ENCODE measurements at regions not wholly inside any gene's neighbourhood (a gene's known extent, or its start where the extent isn't known, plus 50 kb on each side); places are given as distances from the start of the nearest gene placed in this dataset.
"Not testable (repeated sequence)": the region's sequence is repeated elsewhere in the genome, so short reads cannot be mapped to it uniquely, and the experiment has no call there.

DNA sequence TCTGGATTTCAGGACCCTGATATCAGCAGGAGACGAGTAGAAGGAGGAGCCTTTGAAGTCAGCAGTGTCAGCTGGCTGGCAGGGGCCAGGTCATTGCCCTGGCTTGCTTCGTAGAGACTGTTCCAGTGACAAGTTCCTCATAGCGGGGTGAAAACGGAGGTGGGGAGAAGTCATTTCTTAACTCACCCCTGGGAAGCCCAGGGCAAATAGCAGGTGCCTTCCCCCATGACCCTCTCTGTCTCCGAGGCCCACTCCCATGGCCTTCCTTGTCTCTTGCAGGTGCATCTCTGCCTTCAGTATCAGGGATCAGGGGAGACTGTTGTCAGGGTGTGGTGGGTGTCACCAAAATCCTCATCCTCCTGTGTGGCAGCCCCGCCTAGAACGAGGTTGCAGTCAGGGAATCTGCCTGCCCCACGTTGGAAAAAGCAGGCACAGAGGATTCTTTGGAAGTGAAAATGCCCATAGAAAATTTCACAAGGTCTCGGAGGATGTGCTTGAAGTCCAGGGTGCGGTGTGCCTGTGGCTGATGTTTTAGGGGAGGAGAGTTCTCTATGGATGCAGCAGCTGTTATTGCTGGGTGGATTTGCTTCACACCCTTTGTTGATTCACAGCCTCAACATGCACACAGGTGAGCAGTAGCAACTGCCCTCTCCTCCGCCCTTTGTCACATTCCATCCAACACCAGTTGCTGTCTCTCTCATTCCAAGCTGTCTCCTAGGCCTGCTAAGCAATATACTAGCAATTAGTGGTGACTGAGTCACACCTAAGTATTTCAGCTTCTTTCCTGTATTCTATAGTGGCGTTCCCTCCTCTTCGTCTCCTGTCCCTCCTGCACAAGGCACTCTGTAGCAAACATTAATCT, 142.6 kb upstream of the FHL2 start:
- no peak for DNase-seq (ENCODE audit: low read depth in 2 of 3, low spot score in 2 of 3)

DNA sequence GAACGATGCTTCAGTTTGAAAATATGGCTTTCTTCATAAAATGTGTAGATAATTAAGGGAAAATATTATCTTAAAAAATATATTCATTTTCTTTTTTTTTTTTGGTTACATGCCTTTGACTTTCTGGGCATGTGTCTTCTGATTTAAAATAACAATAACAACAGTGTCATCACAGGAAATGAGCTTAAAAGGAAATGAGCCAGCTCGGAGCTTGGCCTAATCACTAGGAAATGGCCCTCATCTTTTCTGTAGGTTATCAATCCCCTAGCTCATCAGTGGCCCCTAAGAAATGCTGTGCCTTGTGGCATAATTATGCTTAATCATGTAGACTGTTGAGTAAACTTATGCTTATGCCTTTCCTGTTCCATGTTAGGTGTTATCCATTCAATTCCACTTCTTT, 141.8 kb upstream of the FHL2 start:
- no peak for DNase-seq (ENCODE audit: low read depth in 2 of 3, low spot score in 2 of 3)

DNA sequence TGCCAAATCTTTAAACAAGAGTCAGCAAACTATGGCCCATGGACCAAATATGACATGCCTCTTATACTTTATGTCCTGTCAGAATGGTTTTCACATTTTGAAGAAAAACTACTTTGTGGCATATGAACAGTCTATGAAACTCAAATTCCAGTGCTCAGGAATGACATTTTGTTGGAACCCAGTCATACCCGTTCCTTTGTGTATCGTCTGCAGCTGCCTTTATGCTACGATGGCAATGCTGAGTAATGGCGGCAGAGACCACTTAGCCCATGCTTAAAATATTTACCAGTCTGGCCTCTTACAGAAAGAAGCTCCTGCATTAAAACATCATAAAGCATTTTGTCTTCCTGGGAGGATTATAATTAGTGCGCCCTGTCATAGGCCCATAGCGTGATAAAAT, 140.5 kb upstream of the FHL2 start:
- no peak for DNase-seq (ENCODE audit: low read depth in 2 of 3, low spot score in 2 of 3)

DNA sequence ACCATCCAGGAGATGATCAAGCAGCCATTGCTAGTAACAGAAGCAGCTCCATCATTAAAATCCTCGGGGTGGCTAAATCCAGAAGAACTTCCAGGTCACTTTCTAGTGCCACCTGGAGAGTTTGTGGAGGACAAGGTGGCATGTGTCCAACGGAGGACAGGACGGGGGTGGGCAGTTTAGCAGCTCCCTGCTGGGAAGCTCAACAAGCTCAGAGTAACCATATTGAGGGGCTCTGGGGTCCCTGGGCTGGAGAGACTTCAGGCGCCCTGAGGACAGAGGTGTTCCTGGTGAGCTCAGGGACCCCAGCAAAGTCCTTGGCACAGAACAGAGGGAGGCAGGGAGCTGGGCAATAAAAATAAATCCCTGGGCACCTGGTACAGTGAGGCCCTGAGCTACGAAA, 140.0 kb upstream of the FHL2 start:
- DNase-seq (ENCODE audit: low read depth in 2 of 3, low spot score in 2 of 3), result no peak

DNA sequence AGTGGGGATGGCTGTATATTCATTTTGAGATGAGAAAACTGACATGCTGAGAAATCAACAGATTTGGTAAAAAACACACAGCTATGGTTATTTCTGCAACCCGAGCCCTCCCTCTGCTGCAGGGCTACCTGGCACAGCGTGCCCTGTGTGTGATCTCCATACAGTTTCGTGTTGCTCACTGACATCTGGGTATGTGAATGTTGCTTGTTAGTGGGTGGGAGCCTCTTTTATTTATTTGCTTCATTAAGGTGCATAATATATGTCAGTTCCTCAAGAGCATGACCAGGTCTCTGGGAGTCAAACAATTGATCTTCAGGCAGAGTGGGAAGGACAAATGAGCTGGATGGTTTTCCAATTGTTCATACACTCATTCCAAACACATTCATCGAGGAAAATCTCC, 139.1 kb upstream of the FHL2 start:
- DNase-seq (ENCODE audit: low read depth in 2 of 3, low spot score in 2 of 3), result no peak

DNA sequence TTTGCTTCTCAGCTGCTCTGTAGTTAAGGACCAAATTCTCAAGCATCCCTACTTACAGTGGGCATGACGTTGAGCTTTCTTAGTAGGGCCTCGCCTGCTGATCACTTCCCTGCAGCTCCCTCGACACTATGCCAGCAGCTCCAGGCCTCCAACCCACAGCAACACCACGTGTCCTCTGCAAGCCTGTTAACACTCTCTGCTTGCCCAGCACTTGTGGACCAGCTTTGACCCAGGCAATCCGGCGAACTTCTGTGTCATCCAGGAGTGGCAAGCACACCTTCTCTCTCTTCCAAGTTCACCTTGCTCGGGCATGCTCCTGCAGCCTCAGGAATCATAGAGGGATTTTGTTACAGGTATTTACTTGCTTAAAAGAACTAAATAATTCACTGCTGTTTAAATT, 138.6 kb upstream of the FHL2 start:
- DNase-seq (ENCODE audit: low read depth in 2 of 3, low spot score in 2 of 3), result no peak

DNA sequence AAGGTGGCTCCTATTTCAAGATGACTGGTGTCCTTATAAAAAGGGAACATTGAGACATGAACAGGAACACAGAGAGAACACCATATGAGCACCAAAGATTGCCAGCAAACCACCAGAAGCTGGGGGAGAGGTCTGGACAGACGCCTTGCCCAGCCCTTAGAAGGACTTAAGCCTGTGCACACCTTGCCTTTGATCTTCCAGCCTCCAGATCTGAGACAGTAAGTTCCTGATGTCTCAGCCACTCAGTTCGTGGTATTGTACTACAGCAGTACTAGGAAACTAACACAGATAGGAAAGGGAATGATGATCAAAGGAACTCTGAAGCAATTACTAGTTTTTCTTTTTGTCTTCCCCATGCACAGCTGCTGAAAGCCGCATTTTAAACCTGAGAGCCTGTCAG, 137.3 kb upstream of the FHL2 start:
- DNase-seq (ENCODE audit: low read depth in 2 of 3, low spot score in 2 of 3), result no peak

DNA sequence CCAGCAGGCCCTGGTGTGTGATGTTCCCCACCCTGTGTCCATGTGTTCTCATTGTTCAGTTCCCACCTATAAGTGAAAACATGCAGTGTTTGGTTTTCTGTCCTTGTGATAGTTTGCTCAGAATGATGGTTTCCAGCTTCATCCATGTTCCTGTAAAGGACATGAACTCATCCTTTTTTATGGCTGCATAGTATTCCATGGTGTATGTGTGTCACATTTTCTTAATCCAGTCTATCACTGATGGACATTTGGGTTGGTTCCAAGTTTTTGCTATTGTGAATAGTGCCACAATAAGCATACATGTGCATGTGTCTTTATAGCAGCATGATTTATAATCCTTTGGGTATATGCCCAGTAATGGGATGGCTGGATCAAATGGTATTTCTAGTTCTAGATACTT, 130.4 kb upstream of the FHL2 start:
- not testable (repeated sequence) for DNase-seq (ENCODE audit: low read depth in 2 of 3, low spot score in 2 of 3)

DNA sequence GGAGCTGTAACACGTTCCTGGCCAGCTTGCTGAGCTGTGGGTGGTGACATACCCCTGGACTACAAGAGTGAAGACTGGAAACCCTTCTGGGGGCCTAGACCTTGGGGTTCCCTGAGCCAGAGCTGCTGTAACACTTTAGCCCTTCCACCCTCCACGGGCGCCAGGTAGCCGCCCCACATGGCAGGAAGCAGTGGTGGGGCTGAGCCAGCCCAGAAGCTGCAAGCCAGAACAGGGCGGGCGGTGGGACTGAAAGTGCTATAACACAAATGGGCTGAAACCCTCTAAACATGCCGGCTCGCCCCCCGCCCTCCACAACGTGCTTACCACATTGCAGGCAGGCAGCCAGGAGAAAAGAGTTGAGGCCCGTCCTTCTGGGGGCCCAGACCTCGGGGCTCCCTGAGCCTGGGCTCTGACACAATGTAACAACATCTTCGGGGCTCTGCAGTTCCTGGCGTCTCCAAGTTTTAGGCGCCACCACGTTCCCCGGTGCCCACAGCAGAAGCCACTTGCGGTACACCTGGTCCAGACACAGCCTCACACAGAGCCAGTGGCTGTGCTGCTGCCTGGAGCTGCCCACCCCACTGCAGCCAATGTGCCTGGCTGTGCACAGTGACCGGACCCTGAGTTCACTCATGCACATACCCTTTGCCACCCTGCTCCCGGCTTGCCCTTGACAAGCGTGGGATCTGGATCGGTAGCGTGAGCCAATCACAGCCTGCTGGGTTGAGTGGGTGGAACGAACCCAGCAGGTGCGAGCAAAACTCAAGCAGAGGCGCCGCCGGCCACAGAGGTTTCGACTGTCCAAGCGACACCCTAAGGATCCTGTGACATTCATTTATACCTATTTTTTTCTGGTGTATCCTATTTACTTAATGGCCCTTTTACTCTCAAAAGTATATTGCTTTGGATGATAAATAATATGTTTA, 127.4 kb upstream of the FHL2 start:
- DNase-seq (ENCODE audit: low read depth in 2 of 3, low spot score in 2 of 3), result no peak

DNA sequence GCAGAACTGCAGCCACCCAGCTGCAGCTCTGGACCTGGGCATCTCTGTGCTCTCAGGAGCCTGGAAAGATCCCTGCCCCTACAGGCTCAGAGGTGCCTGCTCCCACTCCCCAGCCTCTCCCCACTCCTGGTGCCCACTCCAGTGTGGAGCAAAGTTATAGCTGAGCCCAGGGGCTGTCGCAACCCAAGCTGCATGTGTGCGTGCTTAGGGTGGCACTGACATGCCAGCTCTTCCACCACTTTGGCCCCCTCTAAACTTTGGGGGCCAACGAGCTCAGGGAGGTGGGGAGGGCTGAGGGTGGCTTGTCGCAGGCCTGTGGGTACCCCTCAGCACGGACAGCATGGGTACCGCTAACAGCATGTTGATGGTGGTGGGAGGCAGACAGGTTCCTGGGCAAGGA, 126.3 kb upstream of the FHL2 start:
- no peak for DNase-seq (ENCODE audit: low read depth in 2 of 3, low spot score in 2 of 3)

DNA sequence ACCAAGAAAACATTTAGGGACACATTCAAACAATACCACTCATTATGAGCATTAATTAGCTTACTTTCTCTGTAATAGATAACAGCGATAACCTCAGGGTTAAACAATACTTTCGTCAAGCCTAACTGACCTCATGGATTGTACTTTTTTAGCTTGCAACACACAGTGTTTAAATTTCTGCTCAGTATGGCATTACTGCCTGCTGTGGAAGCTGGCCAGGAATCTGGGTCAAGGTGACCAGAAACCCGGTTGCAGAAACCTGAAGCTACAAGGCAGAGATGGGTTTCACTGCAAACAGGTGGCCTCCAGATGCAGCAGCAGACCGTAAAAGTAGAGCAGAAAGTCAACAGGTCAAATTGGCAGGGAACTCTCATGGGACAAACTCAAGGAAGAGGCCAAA, 123.8 kb upstream of the FHL2 start:
- no peak for DNase-seq (ENCODE audit: low read depth in 2 of 3, low spot score in 2 of 3)

DNA sequence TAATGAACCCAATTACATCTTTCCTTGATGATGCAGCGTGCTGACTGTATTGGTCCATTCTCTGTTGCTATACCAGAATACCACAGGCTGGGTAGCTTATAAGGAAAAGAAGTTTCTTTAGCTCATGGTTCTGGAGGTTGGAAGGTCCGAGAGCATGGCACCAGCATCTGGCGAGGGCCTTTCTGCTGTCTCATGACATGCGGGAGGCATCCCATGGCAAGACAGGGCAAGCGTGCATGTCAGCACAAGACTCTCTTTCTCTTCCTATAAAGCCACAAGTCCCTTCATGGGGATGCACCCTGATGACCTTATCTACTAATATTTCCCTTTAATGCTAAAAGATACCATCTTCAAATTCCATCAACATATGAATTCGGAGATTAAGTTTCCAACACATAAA, 122.8 kb upstream of the FHL2 start:
- DNase-seq (ENCODE audit: low read depth in 2 of 3, low spot score in 2 of 3), result no peak

DNA sequence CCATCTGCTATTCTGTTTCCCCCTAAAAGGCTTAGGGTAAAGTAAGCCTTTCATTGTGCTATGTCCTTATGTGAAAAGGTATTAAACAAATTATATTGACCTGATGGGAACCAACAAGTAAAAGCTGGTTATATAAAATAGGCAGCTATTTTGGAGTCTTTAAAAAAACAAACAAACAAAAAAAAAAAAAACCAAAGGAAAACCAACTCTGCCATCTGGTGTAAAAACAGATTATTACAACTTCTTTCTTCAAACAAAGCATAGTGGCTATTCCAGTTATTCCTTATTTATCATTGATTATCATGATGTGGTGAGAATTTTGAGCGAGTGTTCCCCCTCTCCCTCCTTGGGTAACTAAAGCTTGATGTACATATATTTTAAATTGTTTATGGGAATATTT, 122.3 kb upstream of the FHL2 start:
- peak in 2 of 3 donors; percentile 20 to 51 for DNase-seq (ENCODE audit: low read depth in 2 of 3, low spot score in 2 of 3)

DNA sequence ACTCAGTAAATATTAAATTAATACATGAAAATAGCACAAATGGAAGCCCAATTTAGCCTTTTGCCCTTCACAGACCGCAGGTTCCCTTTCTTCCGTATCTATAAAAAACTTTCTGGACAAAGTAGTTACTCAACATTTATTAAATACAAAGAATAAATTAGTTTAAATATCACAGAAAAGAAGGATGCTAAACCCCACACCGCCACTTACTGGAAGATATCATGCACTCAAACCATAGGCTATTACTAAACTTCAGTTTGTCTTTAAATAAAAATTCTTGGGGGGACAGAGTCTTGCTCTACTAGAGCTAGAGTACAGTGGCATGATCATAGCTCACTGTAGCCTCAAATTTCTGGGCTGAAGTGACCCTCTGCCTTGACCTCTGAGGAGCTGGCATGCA, 120.7 kb upstream of the FHL2 start:
- peak in 1 of 3 donors; percentile 4 for DNase-seq (ENCODE audit: low read depth in 2 of 3, low spot score in 2 of 3)

DNA sequence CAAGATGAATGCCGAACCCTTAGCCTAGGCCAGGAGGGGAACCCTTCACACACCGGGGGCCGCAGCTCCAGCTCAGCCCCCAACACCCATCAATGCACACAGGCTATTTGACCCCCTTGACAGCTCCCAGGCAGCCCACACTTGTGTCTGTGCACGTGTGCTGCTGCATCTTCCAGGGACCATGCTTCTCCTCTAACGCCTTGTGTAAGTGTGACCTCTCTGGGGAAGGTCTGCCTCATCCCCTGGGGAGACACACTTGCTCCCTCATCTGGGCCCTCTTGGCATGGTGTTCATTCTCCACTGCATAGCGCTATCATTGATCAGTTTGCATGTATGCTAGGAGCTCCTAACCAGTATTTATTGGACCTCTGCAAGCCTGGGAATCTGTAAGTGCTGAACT, 120.0 kb upstream of the FHL2 start:
- DNase-seq (ENCODE audit: low read depth in 2 of 3, low spot score in 2 of 3), result peak in 1 of 3 donors; percentile 10

DNA sequence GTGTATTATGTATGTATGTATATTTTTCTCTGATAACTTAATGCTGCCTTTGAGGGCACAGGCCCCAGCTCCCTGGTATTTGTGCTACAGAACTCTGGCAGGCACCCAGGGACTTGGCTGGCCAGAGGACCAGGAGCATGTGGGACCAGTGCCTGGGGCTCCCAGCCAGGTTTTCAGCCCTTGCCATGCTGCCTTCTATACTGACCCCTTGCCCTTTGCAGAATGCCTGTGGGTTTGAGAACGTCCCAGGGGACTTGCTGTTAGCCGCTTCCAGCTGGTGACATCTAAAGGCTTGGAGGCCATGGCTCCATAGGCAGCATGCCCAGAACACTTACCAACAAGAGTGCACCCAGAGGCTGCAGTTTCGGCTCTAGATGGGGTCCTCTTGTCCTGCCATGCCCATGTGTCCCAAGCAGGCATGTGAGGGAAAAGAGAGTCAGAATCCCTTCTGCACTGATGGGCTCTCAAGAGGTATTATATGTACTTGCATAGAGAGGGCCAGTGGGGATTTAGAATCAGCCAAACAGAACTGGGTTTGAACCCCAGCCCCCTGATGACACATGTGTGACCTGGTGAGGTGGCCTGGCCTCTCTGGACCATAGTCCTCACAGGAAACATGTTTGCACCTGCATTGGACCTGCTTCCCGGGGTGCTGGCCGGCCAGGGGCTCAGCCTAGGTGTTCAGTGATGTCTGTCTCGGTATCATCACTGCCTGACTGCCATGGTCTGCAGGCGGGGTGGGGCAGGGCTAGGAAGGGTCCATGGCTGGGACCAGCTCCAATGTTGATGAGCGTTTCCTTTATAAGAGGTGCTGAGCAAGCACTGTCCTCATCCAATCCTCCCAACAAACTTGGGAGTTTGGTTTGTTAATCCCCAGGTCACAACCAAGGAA, 119.2 kb upstream of the FHL2 start:
- no peak for DNase-seq (ENCODE audit: low read depth in 2 of 3, low spot score in 2 of 3)

DNA sequence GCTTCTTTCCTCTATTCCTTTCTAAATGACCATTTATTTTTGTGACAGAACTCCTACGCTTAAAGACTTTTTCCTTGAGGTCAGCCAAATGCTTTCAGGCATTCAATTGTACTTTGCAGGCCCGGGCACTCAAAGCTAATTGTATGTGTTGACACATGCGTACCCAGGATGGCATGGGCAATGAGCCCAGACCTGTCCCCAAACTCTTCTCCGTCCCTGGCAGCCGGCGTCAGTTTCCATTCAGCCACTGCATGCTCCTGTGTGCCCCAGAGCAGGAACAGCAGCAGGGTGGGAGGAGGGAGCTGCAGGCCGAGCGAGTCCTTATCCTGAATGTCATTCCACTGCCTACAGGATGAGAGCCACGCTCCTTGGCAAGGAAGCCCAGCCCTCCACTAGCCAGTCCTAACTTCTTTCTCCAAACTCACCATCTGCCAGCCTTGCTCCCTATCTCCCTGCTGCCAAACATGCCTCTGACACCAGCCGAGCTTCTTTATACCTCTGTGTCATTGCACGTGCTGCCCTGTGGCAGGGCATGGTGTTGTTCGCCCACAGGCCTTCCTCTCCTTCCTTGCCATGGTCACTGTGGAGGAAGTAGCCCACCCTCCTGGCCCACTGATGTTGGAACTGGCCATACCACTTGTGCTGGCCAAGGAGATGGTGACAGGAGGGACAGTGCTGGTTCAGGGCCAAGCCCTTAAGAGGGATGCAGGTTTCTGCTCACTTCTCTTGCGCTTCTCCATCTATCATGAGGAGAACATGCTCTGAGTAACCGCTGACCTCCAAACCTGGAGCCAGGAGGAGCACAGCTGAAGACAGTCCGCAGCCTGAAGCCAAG, 116.9 kb upstream of the FHL2 start:
- DNase-seq (ENCODE audit: low read depth in 2 of 3, low spot score in 2 of 3), result no peak

DNA sequence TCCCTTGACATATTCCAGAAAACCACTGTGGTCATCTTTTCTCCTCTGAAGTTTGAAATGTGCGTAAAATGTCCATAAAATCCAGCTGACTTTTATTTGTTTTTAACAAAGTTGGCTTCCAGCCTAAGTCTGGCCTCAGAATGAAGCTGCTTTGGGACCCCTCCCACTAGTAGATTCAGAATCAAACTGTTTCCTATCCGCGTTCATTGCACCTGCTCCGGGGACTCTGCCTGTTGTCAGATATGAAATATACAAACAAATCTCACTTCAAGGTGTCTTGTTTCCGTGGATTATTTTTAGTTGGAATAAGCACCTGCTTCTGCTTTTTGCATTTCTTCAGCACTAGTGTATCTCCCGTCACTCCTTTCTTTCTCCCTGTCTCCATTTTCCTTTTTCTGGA, 115.7 kb upstream of the FHL2 start:
- DNase-seq (ENCODE audit: low read depth in 2 of 3, low spot score in 2 of 3), result no peak

DNA sequence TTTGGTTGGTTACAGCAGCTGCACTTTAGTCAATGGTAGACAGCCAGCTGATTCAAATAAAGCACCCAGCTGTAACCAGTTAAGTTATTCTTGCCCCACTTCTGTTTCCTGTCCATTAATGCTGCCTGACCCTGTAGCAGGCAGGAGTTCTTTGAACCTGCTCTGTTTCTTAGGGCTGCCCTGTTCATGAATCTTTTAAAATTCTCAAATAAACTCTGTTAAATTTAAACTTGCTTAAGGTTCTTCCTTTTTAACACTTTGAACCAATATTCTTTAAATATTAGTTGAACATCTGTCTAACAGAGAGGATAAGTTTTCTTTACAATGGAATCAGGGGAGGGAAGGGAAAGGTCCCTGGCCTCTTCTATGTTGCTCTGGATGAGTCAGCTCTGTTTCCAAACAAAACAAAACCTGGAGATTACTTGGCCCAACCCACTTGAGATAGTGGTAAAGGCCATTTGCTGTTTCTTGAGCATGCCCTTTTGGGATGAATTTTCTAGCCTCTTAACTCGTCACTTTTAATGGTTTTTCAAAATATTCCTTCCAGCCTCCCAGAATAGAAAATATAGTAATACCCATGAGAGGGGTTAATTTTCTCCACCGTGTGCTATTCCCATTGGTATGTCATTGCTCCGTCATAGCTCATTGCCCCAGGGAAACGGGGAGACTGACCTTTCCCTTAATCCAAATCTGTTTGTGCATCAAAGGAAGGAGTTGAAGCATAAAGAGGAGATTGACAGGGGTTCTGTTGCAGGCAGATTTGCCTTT, 112.1 kb upstream of the FHL2 start:
- no peak for DNase-seq (ENCODE audit: low read depth in 2 of 3, low spot score in 2 of 3)
